ENCODE measurements at regions not wholly inside any gene's neighbourhood (a gene's known extent, or its start where the extent isn't known, plus 50 kb on each side); places are given as distances from the start of the nearest gene placed in this dataset.

DNA sequence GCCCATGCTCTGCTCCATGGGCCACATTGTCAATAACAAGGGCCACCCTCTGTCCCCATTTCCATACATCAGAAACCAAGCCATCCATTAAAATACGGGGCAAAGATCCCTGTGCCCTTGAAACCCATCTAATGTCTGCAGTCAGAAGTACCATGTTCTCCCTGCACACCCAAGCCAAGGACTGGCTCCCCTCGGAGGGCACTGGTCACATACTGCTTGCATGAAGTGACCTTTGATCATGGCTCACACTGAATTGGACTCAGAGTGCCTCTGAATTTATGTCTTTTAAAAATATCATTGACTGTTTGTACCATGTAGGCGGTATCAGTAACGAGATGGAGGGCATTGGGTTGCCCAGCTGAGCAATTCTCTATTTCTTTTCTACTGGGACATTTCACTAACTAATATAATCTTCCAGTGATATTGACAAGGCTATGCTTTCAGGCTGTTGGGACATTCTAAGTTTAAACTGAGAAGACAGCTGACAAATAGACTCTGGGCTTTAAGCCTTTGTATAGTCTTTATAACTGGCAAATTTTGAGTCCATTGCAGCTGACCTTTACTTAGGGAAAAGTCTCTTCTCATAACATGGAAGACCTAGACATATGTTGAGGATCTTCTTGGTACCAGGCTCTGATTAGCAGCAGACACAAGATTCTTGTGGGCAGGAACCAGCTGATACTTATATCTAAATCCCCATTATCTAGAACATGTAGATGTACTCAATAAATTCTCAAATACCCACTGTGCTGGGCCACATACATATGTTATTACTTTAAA lies 214.3 kb downstream of the MYCN start:
- TF ChIP-seq, protein P1, sequence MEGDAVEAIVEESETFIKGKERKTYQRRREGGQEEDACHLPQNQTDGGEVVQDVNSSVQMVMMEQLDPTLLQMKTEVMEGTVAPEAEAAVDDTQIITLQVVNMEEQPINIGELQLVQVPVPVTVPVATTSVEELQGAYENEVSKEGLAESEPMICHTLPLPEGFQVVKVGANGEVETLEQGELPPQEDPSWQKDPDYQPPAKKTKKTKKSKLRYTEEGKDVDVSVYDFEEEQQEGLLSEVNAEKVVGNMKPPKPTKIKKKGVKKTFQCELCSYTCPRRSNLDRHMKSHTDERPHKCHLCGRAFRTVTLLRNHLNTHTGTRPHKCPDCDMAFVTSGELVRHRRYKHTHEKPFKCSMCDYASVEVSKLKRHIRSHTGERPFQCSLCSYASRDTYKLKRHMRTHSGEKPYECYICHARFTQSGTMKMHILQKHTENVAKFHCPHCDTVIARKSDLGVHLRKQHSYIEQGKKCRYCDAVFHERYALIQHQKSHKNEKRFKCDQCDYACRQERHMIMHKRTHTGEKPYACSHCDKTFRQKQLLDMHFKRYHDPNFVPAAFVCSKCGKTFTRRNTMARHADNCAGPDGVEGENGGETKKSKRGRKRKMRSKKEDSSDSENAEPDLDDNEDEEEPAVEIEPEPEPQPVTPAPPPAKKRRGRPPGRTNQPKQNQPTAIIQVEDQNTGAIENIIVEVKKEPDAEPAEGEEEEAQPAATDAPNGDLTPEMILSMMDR (IDR thresholded peaks at IDR 0.05; ENCODE audit: control extremely low read depth in 1 of 3, insufficient read depth in 1 of 3, low read depth in 1 of 3, low read length in 3 of 3) = no peak
- no peak for TF ChIP-seq EZH2 (IDR thresholded peaks at IDR 0.05; ENCODE audit: low read depth, low read length, severe bottlenecking)
- no peak for TF ChIP-seq CBX8 (IDR thresholded peaks at IDR 0.05; ENCODE audit: borderline replicate concordance, low read depth, low read length)
- TF ChIP-seq CEBPB (IDR thresholded peaks at IDR 0.05; ENCODE audit: low read depth, low read length) = no peak
- TF ChIP-seq POLR2A (IDR thresholded peaks at IDR 0.05; ENCODE audit: control extremely low read depth in 1 of 2, low read depth in 2 of 2, low read length in 2 of 2) = no peak
- TF ChIP-seq ATF3 (IDR thresholded peaks at IDR 0.05; ENCODE audit: insufficient read depth, low read depth, low read length) = no peak
- no peak for TF ChIP-seq RAD21 (IDR thresholded peaks at IDR 0.05 in 1 of 2, conservative IDR thresholded peaks at IDR 0.05 in 1 of 2; ENCODE audit: low read depth in 2 of 2, low read length in 2 of 2)
- TF ChIP-seq MAFK (IDR thresholded peaks at IDR 0.05; ENCODE audit: low read depth, low read length) = no peak
- TF ChIP-seq SRF (IDR thresholded peaks at IDR 0.05; ENCODE audit: low read depth, low read length) = no peak
- TF ChIP-seq KDM1A (IDR thresholded peaks at IDR 0.05; ENCODE audit: borderline replicate concordance, low read length) = no peak
- TF ChIP-seq EP300 (IDR thresholded peaks at IDR 0.05; ENCODE audit: borderline replicate concordance in 1 of 2, low read depth in 2 of 2, low read length in 2 of 2) = no peak
- TF ChIP-seq USF2 (IDR thresholded peaks at IDR 0.05; ENCODE audit: low read length) = no peak

All from H1 (cell line).